GM12878 (cell line): ENCODE measurements at regions not wholly inside any gene's neighbourhood (a gene's known extent, or its start where the extent isn't known, plus 50 kb on each side); places are given as distances from the start of the nearest gene placed in this dataset.

Source experiments
- EGR1 ChIP-seq, 2 experiments: IDR thresholded peaks; 1 replicate in 1 of 2; 2 replicates in 1 of 2; pipeline ENCODE4 v1.6.1; 2011 to 2012; ENCODE audit warnings: low read depth in 2 of 2, low read length in 2 of 2, borderline replicate concordance in 1 of 2, mild to moderate bottlenecking in 1 of 2, moderate library complexity in 1 of 2
- EZH2 ChIP-seq: IDR thresholded peaks from 2 replicates; pipeline ENCODE4 v1.6.1; 2012; ENCODE audit warnings: low read depth, mild to moderate bottlenecking, control low read depth, inconsistent platforms, low read length, borderline replicate concordance; ENCODE audit not compliant: control insufficient read depth
- RCOR1 ChIP-seq: conservative IDR thresholded peaks from 2 replicates; pipeline ENCODE4 v1.6.1; 2012; ENCODE audit warnings: low read depth, low read length, improper control_type of control experiment

GRCh38 chr12:76290963-76291859 is 57.0 kb downstream of the BBS10 start:
- no peak for TF ChIP-seq EZH2
- no peak for TF ChIP-seq EGR1 (IDR thresholded peaks at IDR 0.05; ENCODE audit: borderline replicate concordance in 1 of 2, low read depth in 2 of 2, low read length in 2 of 2)
- no peak for TF ChIP-seq RCOR1
